Right atrium auricular region (tissue), 2 donors: ENCODE measurements at regions not wholly inside any gene's neighbourhood (a gene's known extent, or its start where the extent isn't known, plus 50 kb on each side); places are given as distances from the start of the nearest gene placed in this dataset.
"Not testable (repeated sequence)": the region's sequence is repeated elsewhere in the genome, so short reads cannot be mapped to it uniquely, and the experiment has no call there.

ENCODE experiments used
- DNase-seq: peaks from one replicate; pipeline ENCODE4 v3.0.0-alpha.2; 2019; ENCODE audit warnings: low spot score
- H3K27ac ChIP-seq, 2 donors: fragments of 200-600 bp; sonication (generic); 1 replicate in 1 of 2; 2 replicates in 1 of 2; pipeline ENCODE4 v1.5.1; 2016 to 2019
- H3K27me3 ChIP-seq, 2 donors: fragments of 200-600 bp; sonication (generic); one replicate each; pipeline versions ENCODE4 v1.5.1 to v1.6.0; 2017 to 2019
- H3K36me3 ChIP-seq: fragments of 200-600 bp; sonication (generic); one replicate; pipeline ENCODE4 v1.5.1; 2016
- H3K4me1 ChIP-seq, 2 donors: fragments of 200-600 bp; sonication (generic); one replicate each; pipeline versions ENCODE4 v1.5.1 to v1.6.0; 2017 to 2019
- H3K4me3 ChIP-seq, 2 donors: fragments of 200-600 bp; sonication (generic); 1 replicate in 1 of 2; 2 replicates in 1 of 2; pipeline ENCODE4 v1.5.1; 2017 to 2019; ENCODE audit warnings: mild to moderate bottlenecking in 1 of 2, moderate library complexity in 1 of 2
- H3K9me3 ChIP-seq, 2 donors: fragments of 200-600 bp; sonication (generic); one replicate each; pipeline ENCODE4 v1.5.1; 2019
- TF ChIP-seq, protein P1 (sequence below), 2 donors: fragments of 200-600 bp; sonication (generic); IDR thresholded peaks; one replicate each; pipeline ENCODE4 v1.5.1; 2019; ENCODE audit warnings: antibody characterized with exemption in 2 of 2

DNA sequence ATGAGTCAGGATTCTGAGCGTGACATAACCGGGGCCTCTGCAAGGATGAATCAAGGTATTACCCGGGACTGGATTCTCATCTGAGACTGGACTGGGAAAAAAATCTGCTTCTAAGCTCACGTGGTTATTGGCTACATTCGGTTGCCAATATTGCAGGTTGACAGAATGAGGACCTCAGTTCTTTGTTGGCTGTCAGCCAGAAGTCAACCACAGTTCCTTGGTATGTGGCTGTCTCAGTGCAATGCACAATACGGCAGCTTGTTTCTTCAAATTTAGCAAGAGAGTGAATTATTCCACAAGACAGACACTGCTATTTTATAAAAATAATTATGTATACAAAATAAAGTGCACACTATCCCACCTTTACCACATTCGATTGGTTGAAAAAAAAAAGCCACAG, 424.2 kb downstream of the KLHL4 start:
- TF ChIP-seq, protein P1, sequence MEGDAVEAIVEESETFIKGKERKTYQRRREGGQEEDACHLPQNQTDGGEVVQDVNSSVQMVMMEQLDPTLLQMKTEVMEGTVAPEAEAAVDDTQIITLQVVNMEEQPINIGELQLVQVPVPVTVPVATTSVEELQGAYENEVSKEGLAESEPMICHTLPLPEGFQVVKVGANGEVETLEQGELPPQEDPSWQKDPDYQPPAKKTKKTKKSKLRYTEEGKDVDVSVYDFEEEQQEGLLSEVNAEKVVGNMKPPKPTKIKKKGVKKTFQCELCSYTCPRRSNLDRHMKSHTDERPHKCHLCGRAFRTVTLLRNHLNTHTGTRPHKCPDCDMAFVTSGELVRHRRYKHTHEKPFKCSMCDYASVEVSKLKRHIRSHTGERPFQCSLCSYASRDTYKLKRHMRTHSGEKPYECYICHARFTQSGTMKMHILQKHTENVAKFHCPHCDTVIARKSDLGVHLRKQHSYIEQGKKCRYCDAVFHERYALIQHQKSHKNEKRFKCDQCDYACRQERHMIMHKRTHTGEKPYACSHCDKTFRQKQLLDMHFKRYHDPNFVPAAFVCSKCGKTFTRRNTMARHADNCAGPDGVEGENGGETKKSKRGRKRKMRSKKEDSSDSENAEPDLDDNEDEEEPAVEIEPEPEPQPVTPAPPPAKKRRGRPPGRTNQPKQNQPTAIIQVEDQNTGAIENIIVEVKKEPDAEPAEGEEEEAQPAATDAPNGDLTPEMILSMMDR (IDR thresholded peaks at IDR 0.05), result no peak
- Histone ChIP-seq H3K9me3 (no peaks in the 10 kb centered on the region), H3K36me3 (no peaks in the 10 kb centered on the region), H3K27me3 (no peaks in the 10 kb centered on the region), H3K4me1 (no peaks in the 10 kb centered on the region), H3K27ac (no peak overlapping the region), H3K4me3 (no peak overlapping the region)
- no peak for DNase-seq

DNA sequence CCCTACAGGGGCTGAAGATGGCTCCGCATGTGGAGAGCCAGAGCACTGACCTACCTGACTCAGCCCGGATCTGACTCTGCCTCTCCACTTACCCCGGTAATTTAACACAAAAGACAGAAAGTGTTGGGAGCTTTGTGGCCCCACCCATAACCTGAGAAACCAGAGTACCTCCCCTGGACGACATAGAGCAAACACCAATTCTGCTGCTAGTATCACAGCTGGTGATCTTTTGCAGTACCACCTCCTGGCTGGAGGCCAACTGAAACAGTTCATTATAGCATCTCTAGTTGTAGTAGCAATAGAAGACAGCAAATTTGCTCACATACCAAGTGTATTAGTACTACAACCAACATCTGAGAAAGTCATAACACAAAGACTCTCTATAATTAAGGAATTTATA, 443.9 kb downstream of the KLHL4 start:
- Histone ChIP-seq H3K4me3 (no peak overlapping the region), H3K9me3 (no peaks in the 10 kb centered on the region), H3K27me3 (no peaks in the 10 kb centered on the region), H3K27ac (no peak overlapping the region), H3K4me1 (no peaks in the 10 kb centered on the region), H3K36me3 (no peaks in the 10 kb centered on the region)
- TF ChIP-seq, protein P1 (IDR thresholded peaks at IDR 0.05), result no peak
- DNase-seq, result no peak

DNA sequence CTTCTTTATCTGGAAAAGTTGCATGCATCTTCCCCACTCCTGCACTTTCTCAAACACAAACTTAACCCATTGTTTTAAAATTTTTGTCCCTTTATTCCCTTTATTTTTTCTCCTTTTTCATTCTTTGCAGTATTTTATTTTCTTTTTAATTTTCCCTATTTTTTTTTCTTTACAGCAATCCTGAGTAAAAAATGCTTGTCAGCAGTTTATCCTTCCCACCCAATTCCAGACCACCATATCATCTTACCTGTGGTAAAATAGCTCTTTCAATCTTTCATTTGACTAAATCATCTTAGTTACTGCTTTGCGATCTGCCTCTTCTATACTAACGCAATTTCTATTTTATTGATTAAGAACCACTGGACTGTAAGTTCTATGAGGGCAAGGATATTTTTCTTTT, 450.5 kb downstream of the KLHL4 start:
- Histone ChIP-seq H3K4me3 (no peak overlapping the region), H3K27me3 (no peaks in the 10 kb centered on the region), H3K27ac (no peak overlapping the region), H3K9me3 (no peaks in the 10 kb centered on the region), H3K4me1 (no peaks in the 10 kb centered on the region), H3K36me3 (no peaks in the 10 kb centered on the region)
- no peak for DNase-seq
- TF ChIP-seq, protein P1 (IDR thresholded peaks at IDR 0.05), result no peak

DNA sequence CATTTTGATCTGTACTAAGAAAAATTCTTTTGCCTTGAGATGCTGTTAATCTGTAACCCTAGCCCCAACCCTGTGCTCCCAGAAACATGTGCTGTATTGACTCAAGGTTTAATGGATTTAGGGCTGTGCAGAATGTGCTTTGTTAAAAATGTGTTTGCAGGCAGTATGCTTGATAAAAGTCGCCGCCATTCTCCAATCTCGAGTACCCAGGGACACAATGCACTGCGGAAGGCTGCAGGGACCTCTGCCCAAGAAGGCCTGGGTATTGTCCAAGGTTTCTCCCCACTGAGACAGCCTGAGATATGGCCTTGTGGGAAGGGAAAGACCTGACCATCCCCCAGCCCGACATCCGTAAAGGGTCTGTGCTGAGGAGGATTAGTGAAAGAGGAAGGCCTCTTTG, 454.5 kb downstream of the KLHL4 start:
- DNase-seq, H3K4me1 ChIP-seq, H3K27ac ChIP-seq, H3K27me3 ChIP-seq, H3K4me3 ChIP-seq, H3K36me3 ChIP-seq, H3K9me3 ChIP-seq: not testable (repeated sequence)

DNA sequence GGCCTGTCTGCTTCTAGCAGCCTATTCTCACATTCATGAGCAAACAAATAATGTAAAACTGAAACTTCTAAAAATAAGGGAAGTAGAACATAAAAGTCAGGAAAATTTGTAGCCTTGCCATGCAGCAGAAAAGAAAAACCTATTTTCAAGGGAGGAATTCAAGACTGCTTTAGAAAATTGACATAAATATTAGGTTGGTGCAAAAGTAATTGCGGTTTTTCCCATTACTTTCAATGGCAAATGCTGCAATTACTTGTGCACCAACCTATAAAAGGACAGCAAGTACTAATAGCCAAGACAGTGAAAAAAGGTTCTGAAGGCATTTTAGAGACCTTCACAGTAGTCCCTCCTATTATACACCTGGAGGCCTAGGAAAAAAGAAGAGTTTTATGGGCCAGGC, 457.8 kb downstream of the KLHL4 start:
- Histone ChIP-seq H3K9me3 (no peaks in the 10 kb centered on the region), H3K36me3 (no peaks in the 10 kb centered on the region), H3K27me3 (no peaks in the 10 kb centered on the region), H3K27ac (no peak overlapping the region), H3K4me3 (no peak overlapping the region), H3K4me1 (no peaks in the 10 kb centered on the region)
- DNase-seq, result no peak
- TF ChIP-seq, protein P1 (IDR thresholded peaks at IDR 0.05), result no peak

DNA sequence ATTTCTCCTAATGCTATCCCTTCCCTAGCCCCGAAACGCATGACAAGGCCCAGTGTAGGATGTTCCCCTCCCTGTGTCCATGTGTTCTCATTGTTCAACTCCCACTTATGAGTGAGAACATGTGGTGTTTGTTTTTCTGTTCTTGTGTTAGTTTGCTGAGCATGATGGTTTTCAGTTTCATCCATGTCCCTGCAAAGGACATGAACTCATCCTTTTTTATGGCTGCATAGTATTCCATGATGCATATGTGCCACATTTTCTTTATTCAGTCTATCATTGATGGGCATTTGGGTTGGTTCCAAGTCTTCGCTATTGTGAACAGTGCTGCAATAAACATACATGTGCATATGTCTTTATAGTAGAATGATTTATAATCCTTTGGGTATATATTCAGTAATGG, 490.3 kb downstream of the KLHL4 start:
- peaks cover 0 to 12% of the 10 kb centered on the region in 2 donors for H3K9me3 ChIP-seq
- H3K4me1 ChIP-seq, DNase-seq, H3K27ac ChIP-seq, H3K27me3 ChIP-seq, H3K4me3 ChIP-seq, H3K36me3 ChIP-seq: not testable (repeated sequence)

DNA sequence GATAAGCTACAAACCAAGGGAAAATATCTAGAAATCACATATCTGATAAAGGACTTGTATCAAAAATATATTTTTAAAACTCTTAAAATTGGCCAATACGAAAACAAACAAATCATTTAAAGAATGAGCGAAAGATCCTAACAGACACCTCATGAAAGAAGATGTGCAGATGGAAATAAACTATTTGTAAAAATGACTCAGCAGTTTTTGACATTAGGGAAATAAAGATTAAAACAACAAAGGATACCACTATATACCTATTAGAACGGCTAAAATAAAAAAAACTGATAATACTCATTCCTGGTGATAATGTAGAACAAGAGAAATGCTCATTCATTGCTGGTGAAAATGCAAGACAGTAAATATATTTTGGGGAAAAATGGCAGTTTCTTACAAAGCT, 506.4 kb downstream of the KLHL4 start:
- DNase-seq, result no peak
- Histone ChIP-seq H3K4me1 (no peaks in the 10 kb centered on the region), H3K9me3 (no peaks in the 10 kb centered on the region), H3K4me3 (no peak overlapping the region), H3K27me3 (no peaks in the 10 kb centered on the region), H3K27ac (no peak overlapping the region), H3K36me3 (no peaks in the 10 kb centered on the region)
- TF ChIP-seq, protein P1 (IDR thresholded peaks at IDR 0.05), result no peak
